GM12892 (cell line): ENCODE measurements at regions not wholly inside any gene's neighbourhood (a gene's known extent, or its start where the extent isn't known, plus 50 kb on each side); places are given as distances from the start of the nearest gene placed in this dataset.

Experiments
- POLR2A ChIP-seq: IDR thresholded peaks from 2 replicates; pipeline ENCODE4 v1.6.1; 2011; ENCODE audit warnings: low read depth, low read length, control low read depth
- POLR2AphosphoS5 ChIP-seq: IDR thresholded peaks from 2 replicates; pipeline ENCODE4 v1.6.1; 2011; ENCODE audit warnings: low read depth, low read length, control low read depth

DNA sequence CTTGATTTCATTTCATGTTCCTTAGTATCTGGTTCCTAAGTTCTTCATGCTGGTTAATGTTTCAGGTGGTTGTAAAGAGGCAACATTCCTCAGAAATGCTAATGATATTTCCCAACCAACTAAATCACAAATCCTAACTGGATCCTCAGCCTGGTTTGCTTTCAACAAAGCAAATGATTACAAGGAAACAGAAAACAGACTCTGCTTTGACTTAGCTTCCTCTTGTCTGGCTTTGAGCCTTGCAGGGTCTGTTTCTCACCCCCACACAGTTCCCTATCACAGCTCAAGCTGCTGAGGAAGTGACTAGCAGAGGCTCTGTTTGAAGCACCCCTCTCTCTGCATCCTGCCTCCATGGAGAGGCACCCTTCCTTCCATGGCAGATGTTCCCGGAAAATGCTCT is 130.2 kb upstream of the CTTNBP2 start:
- no peak for TF ChIP-seq POLR2AphosphoS5
- no peak for TF ChIP-seq POLR2A
